Dendritic cell treated with granulocyte-macrophage colony-stimulating factor and Interleukin-4, amounts not matched to agents 40 ng/mL and 50 ng/mL, for 4 days (primary cell): ENCODE measurements at regions not wholly inside any gene's neighbourhood (a gene's known extent, or its start where the extent isn't known, plus 50 kb on each side); places are given as distances from the start of the nearest gene placed in this dataset.

Experiments used
- H3K27ac Mint-ChIP-seq: one replicate; pipeline ENCODE4 v1.8.0; 2022; ENCODE audit warnings: mild to moderate bottlenecking, mixed read lengths
- H3K27me3 Mint-ChIP-seq: one replicate; pipeline ENCODE4 v1.8.0; 2022; ENCODE audit warnings: mild to moderate bottlenecking, mixed read lengths
- H3K36me3 Mint-ChIP-seq: one replicate; pipeline ENCODE4 v1.8.0; 2022; ENCODE audit warnings: low read depth, mixed read lengths
- H3K4me1 Mint-ChIP-seq: one replicate; pipeline ENCODE4 v1.8.0; 2022; ENCODE audit warnings: low read depth, mixed read lengths
- H3K4me3 Mint-ChIP-seq: one replicate; pipeline ENCODE4 v1.8.0; 2022; ENCODE audit warnings: mild to moderate bottlenecking, moderate library complexity, mixed read lengths
- H3K9me3 Mint-ChIP-seq: one replicate; pipeline ENCODE4 v1.8.0; 2022; ENCODE audit warnings: mixed read lengths
- intact Hi-C: fragments of 100-400 bp; cut with micrococcal nuclease; formaldehyde crosslinking; loops from one replicate; pipeline ENCODE4 v1.15.0; 2022

- Mint-ChIP-seq H3K4me3 (no peak overlapping the region), H3K27me3 (peaks cover 11% of the 10 kb centered on the region), H3K27ac (no peak overlapping the region), H3K4me1 (no peaks in the 10 kb centered on the region), H3K9me3 (no peaks in the 10 kb centered on the region), H3K36me3 (no peaks in the 10 kb centered on the region)
- intact Hi-C loops, result no loop called here
Measured at GRCh38 chr16:86982347-86982596, 334.9 kb downstream of the C16orf95 start.

- H3K36me3 Mint-ChIP-seq, result no peaks in the 10 kb centered on the region
- no peak overlapping the region for H3K4me3 Mint-ChIP-seq
- no peaks in the 10 kb centered on the region for H3K9me3 Mint-ChIP-seq
- intact Hi-C loops, result no loop called here
- H3K27me3 Mint-ChIP-seq, result peaks cover 11% of the 10 kb centered on the region
- no peak overlapping the region for H3K27ac Mint-ChIP-seq
- H3K4me1 Mint-ChIP-seq, result no peaks in the 10 kb centered on the region
Measured at GRCh38 chr16:86982912-86983311, 334.3 kb downstream of the C16orf95 start.

- Mint-ChIP-seq H3K36me3 (no peaks in the 10 kb centered on the region), H3K9me3 (no peaks in the 10 kb centered on the region), H3K4me3 (no peak overlapping the region), H3K4me1 (no peaks in the 10 kb centered on the region), H3K27me3 (peaks cover 11% of the 10 kb centered on the region), H3K27ac (no peak overlapping the region)
- intact Hi-C loops, result no loop called here
Measured at GRCh38 chr16:86983621-86984020, 333.6 kb downstream of the C16orf95 start.

GRCh38 chr16:86984343-86984742 is 332.8 kb downstream of the C16orf95 start:
- Mint-ChIP-seq H3K36me3 (no peaks in the 10 kb centered on the region), H3K4me3 (no peak overlapping the region), H3K27ac (no peak overlapping the region), H3K27me3 (peaks cover 11% of the 10 kb centered on the region), H3K4me1 (no peaks in the 10 kb centered on the region), H3K9me3 (no peaks in the 10 kb centered on the region)
- intact Hi-C loops, result no loop called here

GRCh38 chr16:86984991-86985647 is 332.1 kb downstream of the C16orf95 start:
- Mint-ChIP-seq H3K4me1 (peaks cover under 1% of the 10 kb centered on the region), H3K36me3 (no peaks in the 10 kb centered on the region), H3K27ac (no peak overlapping the region), H3K27me3 (peaks cover 6% of the 10 kb centered on the region), H3K9me3 (no peaks in the 10 kb centered on the region), H3K4me3 (no peak overlapping the region)
- intact Hi-C loops, result no loop called here

GRCh38 chr16:86985648-86986015 is 331.6 kb downstream of the C16orf95 start:
- Mint-ChIP-seq H3K4me1 (peaks cover 6% of the 10 kb centered on the region), H3K27me3 (peaks cover 3% of the 10 kb centered on the region), H3K36me3 (no peaks in the 10 kb centered on the region), H3K27ac (no peak overlapping the region), H3K9me3 (no peaks in the 10 kb centered on the region), H3K4me3 (no peak overlapping the region)
- intact Hi-C loops, result no loop called here

- intact Hi-C loops, result no loop called here
Measured at GRCh38 chr16:86986136-86986535, 331.1 kb downstream of the C16orf95 start.

GRCh38 chr16:86986809-86987487 is 330.2 kb downstream of the C16orf95 start:
- intact Hi-C loops, result no loop called here
- H3K9me3 Mint-ChIP-seq, result no peaks in the 10 kb centered on the region
- peaks cover 16% of the 10 kb centered on the region for H3K4me1 Mint-ChIP-seq
- no peak overlapping the region for H3K4me3 Mint-ChIP-seq
- H3K27ac Mint-ChIP-seq, result no peak overlapping the region
- H3K36me3 Mint-ChIP-seq, result no peaks in the 10 kb centered on the region
- peaks cover 3% of the 10 kb centered on the region for H3K27me3 Mint-ChIP-seq

More at GRCh38 chr16:86986136-86986535, 331.1 kb downstream of the C16orf95 start:
- H3K27ac Mint-ChIP-seq, result no peak overlapping the region
- H3K27me3 Mint-ChIP-seq, result peaks cover 3% of the 10 kb centered on the region
- H3K4me1 Mint-ChIP-seq, result peaks cover 11% of the 10 kb centered on the region
- no peak overlapping the region for H3K4me3 Mint-ChIP-seq
- no peaks in the 10 kb centered on the region for H3K36me3 Mint-ChIP-seq
- no peaks in the 10 kb centered on the region for H3K9me3 Mint-ChIP-seq

GRCh38 chr16:86987746-86988670 is 329.2 kb downstream of the C16orf95 start:
- Mint-ChIP-seq H3K27me3 (peaks cover 5% of the 10 kb centered on the region), H3K27ac (no peak overlapping the region), H3K36me3 (no peaks in the 10 kb centered on the region), H3K4me3 (no peak overlapping the region), H3K4me1 (peaks cover 26% of the 10 kb centered on the region), H3K9me3 (no peaks in the 10 kb centered on the region)
- intact Hi-C loops, result no loop called here

- intact Hi-C loops, result no loop called here
- no peaks in the 10 kb centered on the region for H3K36me3 Mint-ChIP-seq
- H3K4me3 Mint-ChIP-seq, result no peak overlapping the region
- no peak overlapping the region for H3K27ac Mint-ChIP-seq
- peaks cover 5% of the 10 kb centered on the region for H3K27me3 Mint-ChIP-seq
- H3K4me1 Mint-ChIP-seq, result peaks cover 30% of the 10 kb centered on the region
- H3K9me3 Mint-ChIP-seq, result no peaks in the 10 kb centered on the region
Measured at GRCh38 chr16:86988920-86989696, 328.1 kb downstream of the C16orf95 start.

- no peak overlapping the region for H3K4me3 Mint-ChIP-seq
- peaks cover 7% of the 10 kb centered on the region for H3K27me3 Mint-ChIP-seq
- H3K36me3 Mint-ChIP-seq, result no peaks in the 10 kb centered on the region
- intact Hi-C loops, result no loop called here
- no peaks in the 10 kb centered on the region for H3K9me3 Mint-ChIP-seq
- no peak overlapping the region for H3K27ac Mint-ChIP-seq
- H3K4me1 Mint-ChIP-seq, result peaks cover 38% of the 10 kb centered on the region
Measured at GRCh38 chr16:86990451-86990850, 326.7 kb downstream of the C16orf95 start.

- peaks cover 11% of the 10 kb centered on the region for H3K27me3 Mint-ChIP-seq
Measured at GRCh38 chr16:86991679-86992078, 325.5 kb downstream of the C16orf95 start.

GRCh38 chr16:86992587-86992986 is 324.6 kb downstream of the C16orf95 start:
- no peaks in the 10 kb centered on the region for H3K36me3 Mint-ChIP-seq
- H3K4me1 Mint-ChIP-seq, result peaks cover 38% of the 10 kb centered on the region
- no peak overlapping the region for H3K4me3 Mint-ChIP-seq
- no peaks in the 10 kb centered on the region for H3K9me3 Mint-ChIP-seq
- H3K27ac Mint-ChIP-seq, result no peak overlapping the region
- H3K27me3 Mint-ChIP-seq, result peaks cover 18% of the 10 kb centered on the region
- intact Hi-C loops, result no loop called here

More at GRCh38 chr16:86991679-86992078, 325.5 kb downstream of the C16orf95 start:
- H3K9me3 Mint-ChIP-seq, result no peaks in the 10 kb centered on the region
- H3K4me1 Mint-ChIP-seq, result peaks cover 38% of the 10 kb centered on the region
- no peak overlapping the region for H3K27ac Mint-ChIP-seq
- H3K4me3 Mint-ChIP-seq, result no peak overlapping the region
- intact Hi-C loops, result no loop called here
- no peaks in the 10 kb centered on the region for H3K36me3 Mint-ChIP-seq
